Nephron (organoid): ENCODE measurements at regions not wholly inside any gene's neighbourhood (a gene's known extent, or its start where the extent isn't known, plus 50 kb on each side); places are given as distances from the start of the nearest gene placed in this dataset.

Source experiments
- H3K27ac Mint-ChIP-seq, 3 experiments: 2 replicates each; pipeline ENCODE4 v1.8.0; 2020; ENCODE audit warnings: mixed read lengths in 3 of 3, mild to moderate bottlenecking in 2 of 3, moderate library complexity in 1 of 3
- H3K27me3 Mint-ChIP-seq: 2 replicates; pipeline ENCODE4 v1.8.0; 2021; ENCODE audit warnings: low read depth, mild to moderate bottlenecking, moderate library complexity, mixed read lengths
- H3K36me3 Mint-ChIP-seq: 2 replicates; pipeline ENCODE4 v1.8.0; 2020; ENCODE audit warnings: low read depth, mixed read lengths
- H3K4me1 Mint-ChIP-seq: 2 replicates; pipeline ENCODE4 v1.8.0; 2020; ENCODE audit warnings: mixed read lengths
- H3K4me3 Mint-ChIP-seq, 3 experiments: 2 replicates each; pipeline ENCODE4 v1.8.0; 2020; ENCODE audit warnings: mild to moderate bottlenecking in 3 of 3, mixed read lengths in 3 of 3, moderate library complexity in 2 of 3
- H3K9me3 Mint-ChIP-seq: 2 replicates; pipeline ENCODE4 v1.8.0; 2020; ENCODE audit warnings: mixed read lengths
- TF ChIP-seq, protein P1 (sequence below), 3 experiments: fragments of 200-600 bp; sonication (generic); IDR thresholded peaks; one replicate each; pipeline ENCODE4 v1.5.0; 2021; ENCODE audit warnings: antibody characterized with exemption in 3 of 3; ENCODE audit not compliant: unreplicated experiment in 3 of 3

GRCh38 chr7:155913719-155914118 lies 101.5 kb upstream of the SHH start:
- H3K9me3 Mint-ChIP-seq: peaks cover 39% of the 10 kb centered on the region
- H3K27me3 Mint-ChIP-seq: peaks cover 27% of the 10 kb centered on the region
- H3K27ac Mint-ChIP-seq: no peak overlapping the region
- no peak overlapping the region for H3K4me3 Mint-ChIP-seq
- peaks cover 3% of the 10 kb centered on the region for H3K36me3 Mint-ChIP-seq
- peaks cover 10% of the 10 kb centered on the region for H3K4me1 Mint-ChIP-seq
- TF ChIP-seq, protein P1, sequence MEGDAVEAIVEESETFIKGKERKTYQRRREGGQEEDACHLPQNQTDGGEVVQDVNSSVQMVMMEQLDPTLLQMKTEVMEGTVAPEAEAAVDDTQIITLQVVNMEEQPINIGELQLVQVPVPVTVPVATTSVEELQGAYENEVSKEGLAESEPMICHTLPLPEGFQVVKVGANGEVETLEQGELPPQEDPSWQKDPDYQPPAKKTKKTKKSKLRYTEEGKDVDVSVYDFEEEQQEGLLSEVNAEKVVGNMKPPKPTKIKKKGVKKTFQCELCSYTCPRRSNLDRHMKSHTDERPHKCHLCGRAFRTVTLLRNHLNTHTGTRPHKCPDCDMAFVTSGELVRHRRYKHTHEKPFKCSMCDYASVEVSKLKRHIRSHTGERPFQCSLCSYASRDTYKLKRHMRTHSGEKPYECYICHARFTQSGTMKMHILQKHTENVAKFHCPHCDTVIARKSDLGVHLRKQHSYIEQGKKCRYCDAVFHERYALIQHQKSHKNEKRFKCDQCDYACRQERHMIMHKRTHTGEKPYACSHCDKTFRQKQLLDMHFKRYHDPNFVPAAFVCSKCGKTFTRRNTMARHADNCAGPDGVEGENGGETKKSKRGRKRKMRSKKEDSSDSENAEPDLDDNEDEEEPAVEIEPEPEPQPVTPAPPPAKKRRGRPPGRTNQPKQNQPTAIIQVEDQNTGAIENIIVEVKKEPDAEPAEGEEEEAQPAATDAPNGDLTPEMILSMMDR (IDR thresholded peaks at IDR 0.05; ENCODE audit: unreplicated experiment in 3 of 3): no peak

GRCh38 chr7:155913291-155913690 lies 101.0 kb upstream of the SHH start:
- TF ChIP-seq, protein P1 (IDR thresholded peaks at IDR 0.05; ENCODE audit: unreplicated experiment in 3 of 3): no peak
- Mint-ChIP-seq H3K27ac (no peak overlapping the region), H3K9me3 (peaks cover 36% of the 10 kb centered on the region), H3K27me3 (peaks cover 22% of the 10 kb centered on the region), H3K4me3 (no peak overlapping the region), H3K36me3 (peaks cover under 1% of the 10 kb centered on the region), H3K4me1 (peaks cover 6% of the 10 kb centered on the region)

DNA sequence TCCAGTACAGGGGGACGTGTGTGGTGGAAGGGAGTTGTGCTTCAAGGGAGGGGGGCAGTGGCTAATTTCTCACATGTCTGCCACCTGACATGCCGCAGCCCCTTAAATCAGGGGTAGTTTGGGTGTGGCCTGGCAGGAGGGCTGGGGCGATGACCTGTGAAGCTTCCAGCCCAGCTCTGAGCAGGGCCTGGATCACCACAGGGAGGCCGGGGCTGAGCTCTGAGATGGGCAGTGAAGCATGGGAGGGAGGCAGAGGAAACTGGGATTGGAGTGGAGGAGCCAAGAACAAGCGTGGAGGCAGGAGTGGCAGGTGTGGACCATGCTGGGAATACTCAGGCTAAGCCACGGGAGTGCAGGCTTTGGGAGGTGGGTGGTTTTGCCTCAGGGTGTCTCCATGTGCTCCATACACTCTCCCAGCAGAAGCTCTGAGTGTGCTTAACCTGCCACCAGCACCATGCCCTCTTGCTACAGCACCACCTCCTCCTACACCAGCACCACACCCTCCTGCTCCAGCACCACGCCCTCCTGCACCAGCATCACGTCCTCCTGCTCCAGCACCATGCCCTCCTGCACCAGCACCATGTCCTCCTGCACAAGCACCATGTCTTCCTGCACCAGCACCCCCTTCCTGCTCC lies 99.3 kb upstream of the SHH start:
- Mint-ChIP-seq H3K9me3 (peaks cover 32% of the 10 kb centered on the region), H3K27me3 (peaks cover 22% of the 10 kb centered on the region), H3K27ac (no peak overlapping the region), H3K36me3 (no peaks in the 10 kb centered on the region), H3K4me1 (peaks cover 5% of the 10 kb centered on the region), H3K4me3 (no peak overlapping the region)
- TF ChIP-seq, protein P1 (IDR thresholded peaks at IDR 0.05; ENCODE audit: unreplicated experiment in 3 of 3): no peak

- TF ChIP-seq, protein P1 (IDR thresholded peaks at IDR 0.05; ENCODE audit: unreplicated experiment in 3 of 3): no peak
- H3K36me3 Mint-ChIP-seq: no peaks in the 10 kb centered on the region
- H3K27me3 Mint-ChIP-seq: peaks cover 31% of the 10 kb centered on the region
These were observed 96.1 kb upstream of the SHH start for GRCh38 chr7:155908385-155908784.

DNA sequence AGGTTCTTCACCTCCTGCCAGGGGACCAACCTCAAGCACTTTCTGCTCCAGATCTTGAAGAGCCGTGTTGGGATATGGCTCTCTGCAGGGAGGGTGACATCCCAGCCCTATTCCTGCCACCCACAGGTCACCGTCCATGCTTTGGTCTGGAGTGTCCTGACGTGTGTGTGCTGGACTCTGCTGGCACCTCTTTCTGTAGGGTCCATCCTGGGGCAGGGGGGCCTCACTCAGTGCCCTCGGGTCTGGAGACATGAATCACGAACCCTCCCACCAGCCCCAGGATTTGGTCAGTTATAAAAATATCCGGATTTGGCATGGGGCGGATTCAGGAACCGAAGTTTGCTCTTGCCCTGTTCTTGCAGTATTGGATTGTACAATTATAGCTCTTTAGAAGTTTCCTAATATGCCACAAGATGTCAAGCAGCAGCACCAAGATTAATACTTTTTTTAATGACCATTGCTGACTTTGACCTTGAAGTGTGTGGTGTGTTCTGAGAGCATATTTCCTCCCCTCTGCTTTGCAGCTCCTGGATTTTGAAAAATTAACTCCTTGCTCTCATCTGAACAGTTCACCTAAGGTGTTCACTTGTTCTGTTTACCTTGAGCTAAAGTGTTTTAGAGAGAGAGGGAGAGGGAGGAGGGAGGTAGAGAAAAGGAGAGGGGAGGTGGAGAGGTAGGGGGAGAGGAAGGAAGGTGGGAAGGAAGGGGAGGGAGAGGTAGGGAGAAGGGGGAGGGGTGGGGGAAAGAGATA lies 95.4 kb upstream of the SHH start:
- peak overlapping the region in 1 of 3 experiments; percentile 57 for H3K27ac Mint-ChIP-seq

More at GRCh38 chr7:155908385-155908784, 96.1 kb upstream of the SHH start:
- H3K4me1 Mint-ChIP-seq: peaks cover 4% of the 10 kb centered on the region
- no peak overlapping the region for H3K4me3 Mint-ChIP-seq
- H3K27ac Mint-ChIP-seq: peak overlapping the region in 1 of 3 experiments; percentile 57
- H3K9me3 Mint-ChIP-seq: peaks cover 28% of the 10 kb centered on the region

More for the DNA sequence above, 95.4 kb upstream of the SHH start:
- Mint-ChIP-seq H3K27me3 (peaks cover 32% of the 10 kb centered on the region), H3K36me3 (no peaks in the 10 kb centered on the region), H3K4me3 (no peak overlapping the region), H3K4me1 (no peaks in the 10 kb centered on the region), H3K9me3 (peaks cover 26% of the 10 kb centered on the region)
- TF ChIP-seq, protein P1 (IDR thresholded peaks at IDR 0.05; ENCODE audit: unreplicated experiment in 3 of 3): no peak
